ENCODE measurements at regions not wholly inside any gene's neighbourhood (a gene's known extent, or its start where the extent isn't known, plus 50 kb on each side); places are given as distances from the start of the nearest gene placed in this dataset.
"Not testable (repeated sequence)": the region's sequence is repeated elsewhere in the genome, so short reads cannot be mapped to it uniquely, and the experiment has no call there.

DNA sequence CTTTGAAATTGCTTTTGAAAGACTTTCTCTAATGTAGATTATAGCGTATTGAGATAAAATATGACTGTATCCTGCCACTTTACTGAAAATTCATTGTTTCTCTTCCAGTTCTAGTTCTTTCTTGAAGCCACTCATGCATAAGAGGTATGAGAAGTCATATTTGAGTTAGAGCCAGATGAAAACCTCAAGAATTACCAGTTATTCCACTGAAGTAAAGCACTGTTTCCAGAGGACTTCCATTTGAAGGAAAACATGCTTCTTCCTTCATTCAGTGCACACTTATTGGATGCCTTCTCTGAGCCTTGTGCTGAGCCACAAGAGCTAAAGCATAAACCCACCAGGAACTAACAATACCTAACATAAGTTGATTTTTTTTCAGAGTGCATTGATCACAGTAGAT lies 513.4 kb downstream of the ZNF385D start:
- no peak for DNase-seq

DNA sequence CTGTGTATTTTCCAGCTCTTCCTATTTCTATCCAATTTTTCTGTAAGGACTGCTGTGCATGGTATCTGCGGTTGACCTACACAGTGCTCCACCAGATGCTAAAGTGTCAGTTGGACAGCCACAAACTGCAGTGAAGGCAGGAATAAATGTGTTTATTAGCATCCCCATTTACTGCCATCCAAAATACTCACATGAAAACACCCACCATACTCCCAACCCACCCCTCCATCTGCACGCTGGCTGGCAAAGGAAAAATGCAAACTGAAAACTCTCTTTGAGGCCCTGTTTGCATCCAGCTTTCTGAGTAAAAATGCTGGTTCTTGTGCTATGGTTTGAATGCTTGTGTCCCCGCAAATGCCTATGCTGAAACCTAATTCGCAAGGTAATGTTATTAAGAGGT lies 515.5 kb downstream of the ZNF385D start:
- DNase-seq: no peak

DNA sequence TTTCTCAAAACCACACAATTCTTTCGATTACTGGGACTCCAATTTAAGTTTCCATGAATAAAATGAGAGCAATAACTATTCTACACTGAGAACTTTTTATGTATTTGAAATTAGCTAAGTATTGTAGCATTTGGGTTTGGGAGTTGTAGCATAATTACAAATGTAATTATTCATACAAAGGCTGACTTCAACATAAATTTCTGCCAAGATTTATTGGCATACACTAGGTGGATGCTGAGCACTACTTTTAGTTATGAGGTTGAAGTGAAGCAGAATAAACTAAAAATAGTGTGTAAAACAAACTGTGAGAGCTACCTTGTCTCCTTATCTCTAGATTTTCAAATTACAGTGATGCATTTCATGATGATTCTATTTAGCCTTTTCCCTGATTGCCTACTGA lies 516.1 kb downstream of the ZNF385D start:
- no peak for DNase-seq

DNA sequence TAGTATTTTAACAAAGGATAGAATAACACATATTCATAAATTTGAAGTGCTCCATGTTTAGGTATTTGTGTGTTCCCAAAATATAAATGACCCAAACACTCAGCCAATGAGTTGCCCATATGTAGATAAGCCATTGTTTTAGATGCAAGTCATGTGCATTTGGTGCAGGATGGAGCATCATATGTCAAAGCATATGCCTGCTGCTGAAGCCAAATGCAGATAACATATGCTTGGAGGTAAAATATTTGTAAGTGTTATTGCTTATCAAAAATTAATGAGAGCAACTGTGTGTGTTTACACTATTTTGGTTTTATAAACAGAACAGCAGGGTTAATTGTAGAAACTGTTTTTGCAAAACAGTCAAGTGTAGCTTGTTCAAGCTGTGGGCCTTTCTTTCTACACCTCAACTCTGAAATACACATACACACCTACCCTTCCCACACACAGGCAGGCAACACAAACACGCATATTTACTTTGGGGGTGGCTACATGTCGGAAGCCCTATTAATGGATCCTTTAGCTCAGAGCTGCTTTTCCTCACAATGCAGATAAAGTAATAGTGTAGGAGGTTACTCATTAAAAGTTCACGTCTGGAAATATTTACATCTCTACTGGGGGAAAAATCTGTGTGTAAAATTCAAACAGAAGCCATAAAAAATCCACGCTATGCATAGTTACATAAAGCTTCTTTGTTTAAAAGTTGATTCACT lies 521.4 kb downstream of the ZNF385D start:
- DNase-seq: no peak

DNA sequence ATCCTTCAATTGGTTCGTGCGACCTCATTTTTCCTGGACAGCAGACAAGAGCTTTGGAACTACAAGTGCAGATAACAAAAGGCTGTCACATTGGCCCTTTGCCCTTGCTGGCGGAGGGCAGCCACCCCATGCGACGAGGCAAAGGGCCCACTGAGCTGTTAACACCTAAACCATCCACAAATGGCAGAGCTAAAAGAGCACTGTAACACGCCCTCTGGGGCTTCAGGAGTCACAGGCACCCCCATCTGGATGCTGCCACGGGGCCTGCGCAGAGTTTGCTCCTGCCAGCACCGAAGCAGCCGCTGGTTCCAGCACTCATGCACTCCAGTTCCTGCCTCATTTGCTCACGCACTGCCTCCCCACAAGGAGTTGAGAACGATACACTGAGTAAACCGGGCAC lies 524.9 kb downstream of the ZNF385D start:
- no peak for DNase-seq

DNA sequence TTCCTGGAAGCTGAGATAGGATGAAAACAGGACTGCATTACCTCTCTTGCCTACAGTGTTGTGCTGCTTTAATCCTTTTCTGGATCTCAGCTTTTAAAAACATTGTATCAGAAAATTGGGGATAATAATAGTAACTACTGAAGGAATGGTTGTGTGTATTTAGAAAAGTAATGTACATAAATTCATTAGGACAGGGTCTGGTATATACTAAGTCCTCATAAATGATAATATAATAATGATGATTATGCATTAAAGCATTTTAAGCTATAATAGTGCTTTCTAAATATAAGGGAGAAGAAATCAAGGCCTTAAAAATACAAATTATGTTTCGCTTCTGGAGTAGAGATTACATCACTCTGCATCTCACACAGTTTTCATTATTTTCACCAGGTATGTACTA lies 530.1 kb downstream of the ZNF385D start:
- no peak for DNase-seq

DNA sequence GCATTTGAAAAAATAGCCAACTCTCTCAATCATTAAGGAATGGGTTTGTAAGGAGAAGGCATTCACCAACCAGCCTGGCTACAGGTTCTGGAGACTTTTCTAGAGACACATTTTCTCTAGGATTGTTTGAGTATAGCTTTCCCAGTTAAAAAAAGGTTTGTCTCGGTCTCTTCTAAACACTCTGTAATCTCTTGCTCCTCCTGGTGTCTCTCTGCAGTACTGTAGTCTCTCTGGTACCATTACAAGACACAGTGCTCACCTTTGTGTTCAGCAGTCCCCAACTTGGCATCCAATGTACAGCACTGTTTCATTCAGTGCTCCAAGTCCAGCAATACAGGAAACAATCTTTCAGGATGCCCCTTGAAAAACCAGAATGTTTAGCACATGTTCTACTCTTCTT lies 534.4 kb downstream of the ZNF385D start:
- no peak for DNase-seq

DNA sequence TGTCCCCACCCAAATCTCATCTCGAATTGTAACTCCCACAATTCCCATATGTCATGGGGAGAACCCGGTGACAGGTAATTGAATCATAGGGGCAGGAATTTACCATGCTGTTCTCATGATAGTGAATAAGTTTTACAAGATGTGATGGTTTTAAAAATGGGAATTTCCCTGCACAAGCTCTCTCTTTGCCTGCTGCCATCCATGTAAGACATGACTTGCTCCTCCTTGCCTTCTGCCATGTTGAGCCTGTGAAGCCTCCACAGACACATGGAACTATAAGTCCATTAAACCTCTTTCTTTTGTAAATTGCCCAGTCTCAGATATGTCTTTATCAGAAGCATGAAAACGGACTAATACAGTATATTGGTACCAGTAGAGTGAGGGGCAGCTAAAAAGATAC lies 546.9 kb downstream of the ZNF385D start:
- DNase-seq: not testable (repeated sequence)

DNA sequence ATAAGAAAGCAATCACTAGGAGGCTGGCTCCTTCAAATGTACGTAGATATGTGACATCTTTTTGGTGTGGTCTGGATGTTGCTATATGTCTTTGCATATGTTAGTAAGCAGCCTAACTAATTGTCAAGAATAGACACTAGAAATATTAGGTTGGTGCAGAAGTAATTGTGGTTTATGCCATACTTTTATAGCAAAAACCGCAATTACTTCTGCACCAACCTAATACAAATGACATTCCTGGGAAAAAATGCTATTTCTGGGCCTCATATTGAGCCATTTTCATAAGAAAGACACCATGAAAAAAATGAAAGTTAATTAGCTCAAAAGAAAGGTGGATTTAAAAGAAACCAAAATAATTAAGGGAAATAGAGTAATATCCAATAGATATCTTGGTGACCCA lies 555.8 kb downstream of the ZNF385D start:
- no peak for DNase-seq

DNA sequence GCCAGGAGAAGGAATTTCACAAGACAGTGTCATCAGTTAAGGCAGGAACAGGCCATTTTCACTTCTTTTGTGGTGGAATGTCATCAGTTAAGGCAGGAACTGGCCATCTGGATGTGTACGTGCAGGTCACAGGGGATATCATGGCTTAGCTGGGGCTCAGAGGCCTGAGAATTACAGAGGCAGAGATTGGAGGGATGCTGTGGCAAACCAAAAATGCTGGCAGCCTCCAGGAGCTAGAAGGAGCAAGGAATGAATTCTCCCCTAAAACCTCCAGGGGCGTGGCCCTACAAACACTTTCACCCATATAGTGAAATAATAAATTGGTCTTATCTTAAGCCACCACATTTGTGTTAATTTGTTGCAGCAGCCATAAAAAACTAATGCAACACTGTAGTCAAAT lies 557.0 kb downstream of the ZNF385D start:
- not testable (repeated sequence) for DNase-seq

DNA sequence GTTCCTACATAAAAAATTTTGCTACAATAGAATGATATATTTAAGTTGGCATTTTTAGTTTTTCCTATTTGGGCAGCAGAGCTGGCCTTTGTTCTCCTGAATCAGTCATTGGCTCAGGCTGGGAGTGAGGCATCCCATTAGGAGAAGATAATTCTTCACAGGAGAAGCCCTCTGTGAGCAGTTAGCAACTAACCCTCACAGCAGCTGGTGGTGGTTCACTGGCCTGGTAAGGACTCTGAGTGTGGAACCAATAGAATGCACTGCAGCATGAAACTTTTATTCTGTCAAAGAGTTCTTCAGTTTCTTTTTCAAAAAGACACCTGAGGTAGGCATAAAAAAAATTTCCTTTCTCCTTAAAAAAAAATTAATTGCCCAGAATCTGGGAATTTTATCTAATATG lies 562.6 kb downstream of the ZNF385D start:
- DNase-seq: no peak

DNA sequence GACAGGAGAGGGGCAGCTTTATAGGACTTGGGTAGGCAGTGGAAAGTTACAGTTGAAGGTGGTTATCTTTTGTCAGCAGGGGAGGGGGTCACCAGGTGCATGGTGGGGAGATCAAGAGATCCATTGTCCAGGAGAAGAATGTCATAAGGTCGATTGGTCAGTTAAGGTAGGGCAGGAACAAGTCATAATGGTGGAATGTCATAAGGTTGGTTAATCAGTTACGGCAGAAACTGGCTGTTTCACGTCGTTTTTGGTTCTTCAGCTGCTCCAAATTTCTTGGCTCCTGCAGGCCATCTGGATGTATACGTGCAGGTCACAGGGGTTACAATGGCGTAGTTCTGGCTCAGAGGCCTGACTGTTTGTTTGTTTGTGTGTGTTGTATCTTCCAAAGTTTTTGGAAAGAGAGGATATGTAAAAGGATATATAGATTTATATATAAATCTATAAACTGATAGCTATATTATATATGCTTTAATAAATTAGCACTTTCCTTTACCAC lies 565.1 kb downstream of the ZNF385D start:
- DNase-seq: no peak

DNA sequence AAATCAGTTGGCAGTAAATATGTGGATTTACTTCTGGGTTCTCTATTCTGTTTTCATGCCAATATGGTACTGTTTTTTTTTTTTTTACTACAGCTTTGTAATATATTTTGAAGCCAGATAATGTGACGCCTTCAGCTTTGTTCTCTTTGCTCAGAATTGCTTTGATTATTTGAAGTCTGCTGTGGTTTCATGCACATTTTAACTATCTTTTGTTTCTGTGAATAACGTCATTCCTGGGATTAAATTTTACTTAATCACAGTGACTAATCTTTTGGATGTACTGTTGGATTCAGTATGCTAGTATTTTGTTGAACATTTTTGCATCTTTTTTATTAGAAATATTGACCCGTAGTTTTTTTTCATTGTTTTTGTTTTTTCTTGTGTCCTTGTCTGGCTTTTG lies 576.5 kb downstream of the ZNF385D start:
- DNase-seq: no peak

DNA sequence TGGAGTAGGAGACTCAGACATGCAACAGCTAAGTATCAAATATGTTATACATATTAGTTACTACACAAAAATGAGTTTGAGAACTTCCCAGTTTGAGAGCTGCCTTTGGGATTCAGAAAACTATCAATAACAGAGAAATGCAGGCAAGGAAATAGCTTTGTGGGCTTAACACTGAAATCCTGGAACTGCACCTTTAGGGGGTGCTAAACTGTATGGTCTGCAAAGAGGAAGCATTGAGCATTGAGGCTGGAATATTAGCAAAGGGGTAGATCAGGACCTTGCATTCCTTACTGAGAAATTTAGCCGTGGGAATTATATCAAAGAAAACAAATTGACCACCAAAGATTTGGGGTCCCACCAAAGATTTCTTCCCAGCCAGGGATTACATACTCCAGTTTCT lies 580.0 kb downstream of the ZNF385D start:
- no peak for DNase-seq

DNA sequence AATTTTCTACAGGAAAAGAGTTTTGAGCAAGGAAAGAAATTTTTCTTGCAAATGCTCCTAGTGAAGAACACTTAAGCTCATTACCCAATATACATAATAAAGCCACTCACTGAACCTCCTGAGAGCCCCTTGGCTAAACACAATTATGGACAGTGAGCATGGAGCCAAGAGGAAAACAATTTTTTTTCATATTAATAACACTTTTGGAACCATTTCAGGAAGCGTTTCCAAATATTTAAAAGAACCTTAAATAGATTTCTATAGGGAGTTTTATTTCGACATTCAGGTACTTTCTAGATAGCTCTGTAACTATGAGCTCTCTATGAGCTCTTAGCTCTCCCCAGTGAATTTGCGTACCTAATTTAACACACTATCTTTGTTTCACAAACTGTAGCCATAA lies 581.1 kb downstream of the ZNF385D start:
- DNase-seq: no peak

DNA sequence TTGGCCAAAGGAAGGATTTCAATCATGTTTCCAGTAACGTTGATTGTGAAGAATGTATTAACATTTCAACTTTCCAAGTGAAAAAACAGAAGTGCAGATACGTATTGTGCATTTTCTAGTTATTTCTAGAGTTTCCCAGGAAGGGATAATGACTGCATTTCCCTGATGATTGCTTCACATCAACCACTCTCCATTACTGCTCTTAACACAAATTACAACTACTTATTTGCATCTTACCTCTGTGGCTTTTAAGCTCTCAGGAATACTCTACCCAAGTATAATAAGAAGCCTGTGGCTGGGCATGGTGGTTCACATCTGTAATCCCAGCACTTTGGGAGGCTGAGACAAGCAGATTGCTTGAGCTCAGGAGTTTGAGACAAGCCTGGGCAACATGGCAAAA lies 582.5 kb downstream of the ZNF385D start:
- DNase-seq: no peak

DNA sequence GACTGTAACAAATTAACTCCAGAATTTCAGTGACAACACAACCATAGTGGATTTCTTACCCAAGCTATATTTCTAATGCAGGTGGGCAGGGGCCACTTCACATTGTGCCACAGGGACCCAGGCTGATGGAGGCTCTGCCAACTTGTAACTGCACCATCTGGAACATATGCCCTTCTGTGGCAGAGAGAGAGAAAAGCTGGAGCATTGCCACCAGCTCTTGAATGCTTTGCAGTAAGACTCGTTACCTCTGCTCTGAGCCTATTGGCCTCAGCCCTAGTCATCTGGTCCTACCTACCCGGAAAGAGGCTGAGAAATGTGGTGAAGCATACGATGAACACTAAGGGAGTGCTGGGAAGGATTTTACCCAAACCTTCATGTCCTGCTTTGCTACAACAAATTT lies 587.1 kb downstream of the ZNF385D start:
- no peak for DNase-seq

DNA sequence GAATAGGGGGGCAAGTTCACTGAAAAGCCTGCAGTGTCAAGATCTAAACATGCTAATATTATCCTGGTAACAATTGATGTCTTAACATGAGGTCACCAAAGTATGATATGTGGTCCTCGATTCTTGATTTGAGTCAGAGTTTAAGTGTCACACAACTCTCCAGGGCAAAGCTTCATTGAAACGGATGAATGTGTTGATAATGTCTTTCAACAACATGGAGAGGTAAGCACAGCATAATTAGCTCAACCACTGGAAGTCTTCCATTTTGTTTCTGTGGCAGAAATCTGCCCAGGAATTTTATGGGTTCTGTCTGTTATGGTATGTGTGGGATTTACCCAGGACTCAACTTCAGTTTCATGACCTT lies 591.5 kb downstream of the ZNF385D start:
- DNase-seq: no peak

DNA sequence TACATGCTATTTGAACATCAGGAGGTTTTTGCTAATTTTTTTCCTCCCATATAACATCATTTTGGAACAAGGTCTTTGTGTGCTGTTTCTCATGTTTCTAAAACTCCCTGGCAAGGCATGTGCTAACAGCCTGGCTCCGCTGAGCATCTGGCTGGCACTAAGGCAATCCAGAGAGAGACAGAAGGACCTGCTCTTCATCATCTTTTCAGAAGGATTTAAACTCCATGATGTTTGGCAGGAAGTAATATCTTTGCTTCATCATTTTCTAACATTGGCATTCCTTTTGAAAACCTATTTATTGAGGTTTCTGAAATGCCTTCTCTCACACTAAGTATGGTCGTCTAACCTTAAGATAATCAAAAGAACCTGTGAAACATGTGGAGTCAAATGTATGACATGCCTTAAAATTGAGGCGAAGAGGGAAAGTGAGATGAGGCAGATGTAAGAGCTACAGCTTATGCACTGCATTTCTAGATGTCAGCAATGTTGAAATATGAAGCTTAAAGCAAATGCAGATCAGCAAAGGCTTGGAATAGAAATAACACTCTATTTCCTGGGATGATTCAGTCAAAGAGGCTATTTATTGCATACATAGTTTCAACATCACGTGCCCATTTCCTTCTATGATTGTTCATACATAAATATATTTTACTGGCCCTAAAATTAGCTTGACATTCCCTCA lies 592.0 kb downstream of the ZNF385D start:
- no peak for DNase-seq

DNA sequence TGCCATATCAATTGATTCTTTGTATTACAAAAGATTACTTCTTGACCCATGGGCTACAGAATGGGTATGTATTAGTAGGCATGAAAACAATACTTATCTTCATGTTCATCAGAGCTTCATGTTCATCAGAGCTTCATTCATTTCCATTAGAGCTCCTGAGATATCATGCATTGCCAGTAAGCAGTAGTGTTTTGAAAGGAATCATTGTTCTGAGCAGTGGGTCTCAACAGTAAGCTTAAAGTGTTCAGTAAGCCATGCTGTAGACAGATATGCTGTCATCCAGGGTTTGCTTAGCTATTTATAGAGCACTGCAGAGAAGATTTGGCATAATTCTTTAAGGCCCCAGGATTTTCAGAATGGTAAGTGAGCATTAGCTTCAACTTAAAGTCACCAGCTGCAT lies 596.1 kb downstream of the ZNF385D start:
- no peak for DNase-seq

DNA sequence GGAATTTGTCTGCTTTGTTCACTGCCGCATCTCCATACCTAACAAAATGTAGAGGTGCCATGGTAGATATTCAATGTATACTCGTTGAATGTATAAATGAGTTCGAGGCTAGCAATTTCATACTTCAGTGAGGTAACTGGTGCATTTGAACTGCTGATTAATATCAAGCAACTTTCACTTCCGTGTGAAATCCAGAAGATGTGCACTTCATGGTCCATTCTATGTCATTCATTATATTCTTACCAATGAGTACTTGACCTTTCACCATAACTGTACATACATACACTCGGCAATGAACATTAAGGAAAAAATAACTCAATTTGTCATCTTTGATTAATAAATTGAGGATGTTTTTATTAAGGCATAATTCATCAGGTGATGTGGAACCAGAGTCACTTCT lies 598.5 kb downstream of the ZNF385D start:
- DNase-seq: no peak

DNA sequence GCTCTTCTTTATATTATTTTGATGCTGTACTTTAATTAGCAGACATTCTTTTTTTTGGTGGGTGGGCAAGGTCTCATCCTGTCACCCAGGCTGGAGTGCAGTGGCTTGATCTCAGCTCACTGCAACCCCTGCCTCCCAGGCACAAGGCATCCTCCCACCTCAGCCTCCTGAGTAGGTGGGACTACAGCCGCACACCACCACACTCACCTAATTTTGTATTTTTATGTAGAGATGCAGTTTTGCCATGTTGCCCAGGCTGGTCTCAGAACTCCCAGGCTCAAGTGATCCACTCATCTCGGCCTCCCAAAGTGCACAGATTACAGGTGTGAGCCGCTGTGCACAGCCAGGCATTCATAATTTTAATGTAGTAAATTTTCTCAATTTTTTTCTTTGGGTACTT lies 608.1 kb downstream of the ZNF385D start:
- DNase-seq: no peak

DNA sequence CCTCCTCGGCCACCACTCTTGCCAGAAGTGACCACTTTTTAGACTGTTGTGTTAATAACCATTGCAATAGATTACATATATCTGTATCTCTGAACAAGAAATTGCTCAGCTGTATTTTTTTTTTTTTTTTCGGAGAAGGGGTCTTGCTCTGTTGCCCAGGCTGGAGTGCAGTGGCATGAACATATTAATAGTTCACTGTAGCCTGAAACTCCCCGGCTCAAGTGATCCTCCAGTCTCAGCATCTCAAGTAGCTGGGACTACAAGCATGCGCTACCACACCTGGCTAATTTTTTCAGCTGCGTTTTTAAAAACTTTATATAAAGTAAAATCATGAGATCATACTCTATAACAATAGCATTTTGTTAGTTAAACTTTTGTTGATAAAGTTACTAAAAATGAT lies 609.0 kb downstream of the ZNF385D start:
- no peak for DNase-seq

DNA sequence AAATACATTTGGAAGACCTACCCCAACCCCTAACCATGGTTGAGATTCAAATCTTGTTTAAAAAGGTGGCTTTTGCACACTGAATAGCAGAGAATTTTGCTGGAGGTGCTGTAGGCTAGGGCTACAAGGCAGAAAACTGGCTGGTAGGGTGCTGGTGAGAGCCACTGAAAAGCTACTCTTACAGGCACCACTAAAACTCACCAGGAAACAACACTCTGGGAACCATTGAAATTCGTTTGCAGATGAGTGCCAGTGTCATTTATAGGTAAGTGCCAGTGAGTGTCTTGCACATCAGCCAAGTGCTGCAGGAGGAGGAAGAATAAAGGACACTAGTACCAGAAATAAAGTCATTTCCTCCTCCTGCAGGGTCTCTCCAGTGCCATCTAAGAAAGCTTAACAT lies 610.2 kb downstream of the ZNF385D start:
- no peak for DNase-seq

DNA sequence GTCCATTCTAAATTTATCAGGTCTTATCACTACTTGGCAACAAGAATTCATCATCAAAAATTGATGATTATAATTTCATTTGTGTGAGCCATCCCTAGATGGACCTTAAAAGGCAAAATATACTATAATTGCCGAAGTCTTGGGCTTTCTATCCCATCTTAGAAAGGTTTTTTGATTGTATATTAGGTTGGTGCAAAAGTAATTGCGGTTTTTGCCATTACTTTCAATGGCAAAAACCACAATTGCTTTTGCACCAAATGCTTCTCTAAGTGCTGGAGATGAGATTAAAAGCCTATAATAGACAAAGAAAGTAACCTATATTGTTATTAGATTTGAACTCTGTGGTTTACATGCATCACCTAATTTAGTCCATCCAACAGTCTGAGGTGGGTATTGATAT lies 612.9 kb downstream of the ZNF385D start:
- peak in 1 of 3 donors; percentile 15 for DNase-seq

All from suppressor macrophage treated with lipopolysaccharide for 1 hour (primary cell).